ENCODE measurements at regions not wholly inside any gene's neighbourhood (a gene's known extent, or its start where the extent isn't known, plus 50 kb on each side); places are given as distances from the start of the nearest gene placed in this dataset.

DNA sequence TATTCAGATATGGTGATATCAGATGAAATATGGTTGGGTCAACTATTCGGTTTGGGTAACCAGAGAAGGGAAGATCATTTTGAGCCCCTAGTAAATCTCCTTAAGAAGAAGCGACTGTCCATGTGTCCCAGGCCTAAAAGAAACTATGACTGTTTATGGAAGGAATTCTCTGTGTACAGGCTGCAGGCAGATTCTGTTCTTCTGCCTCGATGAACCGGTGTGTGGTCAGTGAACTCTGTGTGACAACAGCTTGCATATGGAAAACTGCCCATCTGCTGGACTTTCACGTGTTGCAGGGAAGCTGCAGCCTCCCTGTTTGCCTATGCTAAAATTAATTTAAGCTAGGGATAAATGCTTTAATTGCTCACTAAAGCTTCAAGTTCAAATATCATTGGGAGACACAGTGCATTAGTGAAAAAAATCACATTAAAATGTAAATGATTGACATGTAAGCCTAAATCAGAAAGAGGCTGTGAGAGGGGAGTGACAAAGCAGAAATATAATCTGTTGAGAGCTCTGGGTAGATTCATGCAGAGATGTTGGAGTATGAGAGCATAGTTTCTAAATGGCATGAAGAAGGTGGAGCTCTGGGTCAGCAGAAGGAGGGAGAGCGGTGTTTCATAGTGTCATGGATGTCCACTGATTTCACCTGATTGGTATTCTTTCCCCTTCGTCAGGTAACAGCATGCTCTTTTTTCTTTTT, 65.4 kb upstream of the PFN2 start:
- TF ChIP-seq KDM1A (IDR thresholded peaks at IDR 0.05; ENCODE audit: borderline replicate concordance, low read length) (no peak), JUND (IDR thresholded peaks at IDR 0.05; ENCODE audit: low read length) (no peak), CHD2 (IDR thresholded peaks at IDR 0.05; ENCODE audit: low read length) (no peak), POLR2A (IDR thresholded peaks at IDR 0.05; ENCODE audit: control extremely low read depth in 1 of 2, low read depth in 2 of 2, low read length in 2 of 2) (no peak), SP1 (IDR thresholded peaks at IDR 0.05; ENCODE audit: low read depth, low read length) (no peak), SP4 (IDR thresholded peaks at IDR 0.05; ENCODE audit: low read length) (no peak), HDAC2 (IDR thresholded peaks at IDR 0.05; ENCODE audit: borderline replicate concordance in 1 of 2, low read depth in 2 of 2, low read length in 2 of 2) (no peak), PHF8 (conservative IDR thresholded peaks at IDR 0.05; ENCODE audit: low read depth, low read length) (no peak), SRF (IDR thresholded peaks at IDR 0.05; ENCODE audit: low read depth, low read length) (no peak)
- TF ChIP-seq, protein P1, sequence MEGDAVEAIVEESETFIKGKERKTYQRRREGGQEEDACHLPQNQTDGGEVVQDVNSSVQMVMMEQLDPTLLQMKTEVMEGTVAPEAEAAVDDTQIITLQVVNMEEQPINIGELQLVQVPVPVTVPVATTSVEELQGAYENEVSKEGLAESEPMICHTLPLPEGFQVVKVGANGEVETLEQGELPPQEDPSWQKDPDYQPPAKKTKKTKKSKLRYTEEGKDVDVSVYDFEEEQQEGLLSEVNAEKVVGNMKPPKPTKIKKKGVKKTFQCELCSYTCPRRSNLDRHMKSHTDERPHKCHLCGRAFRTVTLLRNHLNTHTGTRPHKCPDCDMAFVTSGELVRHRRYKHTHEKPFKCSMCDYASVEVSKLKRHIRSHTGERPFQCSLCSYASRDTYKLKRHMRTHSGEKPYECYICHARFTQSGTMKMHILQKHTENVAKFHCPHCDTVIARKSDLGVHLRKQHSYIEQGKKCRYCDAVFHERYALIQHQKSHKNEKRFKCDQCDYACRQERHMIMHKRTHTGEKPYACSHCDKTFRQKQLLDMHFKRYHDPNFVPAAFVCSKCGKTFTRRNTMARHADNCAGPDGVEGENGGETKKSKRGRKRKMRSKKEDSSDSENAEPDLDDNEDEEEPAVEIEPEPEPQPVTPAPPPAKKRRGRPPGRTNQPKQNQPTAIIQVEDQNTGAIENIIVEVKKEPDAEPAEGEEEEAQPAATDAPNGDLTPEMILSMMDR (IDR thresholded peaks at IDR 0.05; ENCODE audit: control extremely low read depth in 1 of 3, insufficient read depth in 1 of 3, low read depth in 1 of 3, low read length in 3 of 3), result no peak
- TF ChIP-seq, protein P2, sequence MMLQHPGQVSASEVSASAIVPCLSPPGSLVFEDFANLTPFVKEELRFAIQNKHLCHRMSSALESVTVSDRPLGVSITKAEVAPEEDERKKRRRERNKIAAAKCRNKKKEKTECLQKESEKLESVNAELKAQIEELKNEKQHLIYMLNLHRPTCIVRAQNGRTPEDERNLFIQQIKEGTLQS (IDR thresholded peaks at IDR 0.05; ENCODE audit: insufficient read depth, low read depth, low read length), result no peak
- TF ChIP-seq, protein P3, sequence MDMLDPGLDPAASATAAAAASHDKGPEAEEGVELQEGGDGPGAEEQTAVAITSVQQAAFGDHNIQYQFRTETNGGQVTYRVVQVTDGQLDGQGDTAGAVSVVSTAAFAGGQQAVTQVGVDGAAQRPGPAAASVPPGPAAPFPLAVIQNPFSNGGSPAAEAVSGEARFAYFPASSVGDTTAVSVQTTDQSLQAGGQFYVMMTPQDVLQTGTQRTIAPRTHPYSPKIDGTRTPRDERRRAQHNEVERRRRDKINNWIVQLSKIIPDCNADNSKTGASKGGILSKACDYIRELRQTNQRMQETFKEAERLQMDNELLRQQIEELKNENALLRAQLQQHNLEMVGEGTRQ (IDR thresholded peaks at IDR 0.05; ENCODE audit: low read length), result no peak
